T-cell (primary cell): ENCODE measurements at regions not wholly inside any gene's neighbourhood (a gene's known extent, or its start where the extent isn't known, plus 50 kb on each side); places are given as distances from the start of the nearest gene placed in this dataset.

ENCODE experiments used
- ATAC-seq, 4 experiments: fragments of 200-7000 bp in 3 of 4; fragments of 150-1000 bp in 1 of 4; cut with Tn5 transposase; replicated peaks in 1 of 4; 1 replicate in 3 of 4; 2 replicates in 1 of 4; pipeline ENCODE4 v1.10.0; 2021; ENCODE audit warnings: moderate library complexity in 3 of 4, mild to moderate bottlenecking in 2 of 4, moderate number of reproducible peaks in 1 of 4
- CTCF ChIA-PET, 2 donors: fragments of 300-600 bp; sonication (Branson Sonifier 250); formaldehyde crosslinking; loops; one replicate each; lab custom pipeline; 2022; ENCODE audit warnings: antibody characterized with exemption in 2 of 2; lab: Charles Lee
- POLR2A ChIA-PET, 2 donors: fragments of 300-600 bp; sonication (Branson Sonifier 250); formaldehyde crosslinking; loops; one replicate each; lab custom pipeline; 2022; ENCODE audit warnings: antibody characterized with exemption in 2 of 2; lab: Charles Lee
- DNase-seq, 35 experiments: peaks; one replicate each; pipeline versions ENCODE4 v3.0.0 to v3.0.0-alpha.2; 2013 to 2023
- H3K27ac ChIP-seq: one replicate; pipeline ENCODE4 v1.5.1; 2013; ENCODE audit warnings: low read length
- H3K27me3 ChIP-seq, 2 experiments: replicated peaks in 1 of 2; 1 replicate in 1 of 2; 2 replicates in 1 of 2; pipeline versions ENCODE4 v1.6.1 to v1.7.0; 2013; ENCODE audit warnings: low read length in 1 of 2, mixed read lengths in 1 of 2; ENCODE audit not compliant: control insufficient read depth in 2 of 2, insufficient read depth in 2 of 2; ENCODE audit errors: extremely low read depth in 1 of 2
- H3K36me3 ChIP-seq, 2 donors: 1 replicate in 1 of 2; 2 replicates in 1 of 2; pipeline versions ENCODE4 v1.6.1 to v1.7.0; 2013; ENCODE audit warnings: low read length in 1 of 2; ENCODE audit not compliant: control insufficient read depth in 2 of 2, insufficient read depth in 1 of 2; ENCODE audit errors: extremely low read depth in 1 of 2
- H3K4me1 ChIP-seq, 2 experiments: 1 replicate in 1 of 2; 2 replicates in 1 of 2; pipeline versions ENCODE4 v1.6.1 to v1.7.0; 2013; ENCODE audit warnings: low read length in 2 of 2, mixed read lengths in 1 of 2; ENCODE audit not compliant: insufficient read depth in 2 of 2, control insufficient read depth in 1 of 2; ENCODE audit errors: extremely low read depth in 1 of 2
- H3K4me3 ChIP-seq, 2 donors: 1 replicate in 1 of 2; 2 replicates in 1 of 2; pipeline versions ENCODE4 v1.5.1 to v1.7.0; 2013; ENCODE audit warnings: mild to moderate bottlenecking in 2 of 2, low read length in 1 of 2, moderate library complexity in 1 of 2; ENCODE audit not compliant: control insufficient read depth in 1 of 2; ENCODE audit errors: extremely low read depth in 1 of 2
- H3K9me3 ChIP-seq: 2 replicates; pipeline ENCODE4 v1.7.0; 2013
- H3K27ac Mint-ChIP-seq, 2 donors: one replicate each; pipeline ENCODE4 v1.8.0; 2020 to 2021; ENCODE audit warnings: mild to moderate bottlenecking in 2 of 2, mixed read lengths in 2 of 2
- H3K27me3 Mint-ChIP-seq, 2 donors: one replicate each; pipeline ENCODE4 v1.8.0; 2021 to 2022; ENCODE audit warnings: mixed read lengths in 2 of 2
- H3K36me3 Mint-ChIP-seq: one replicate; pipeline ENCODE4 v1.8.0; 2021; ENCODE audit warnings: mixed read lengths
- H3K4me1 Mint-ChIP-seq, 3 donors: one replicate each; pipeline ENCODE4 v1.8.0; 2020 to 2022; ENCODE audit warnings: mixed read lengths in 3 of 3, mild to moderate bottlenecking in 1 of 3
- H3K4me3 Mint-ChIP-seq, 3 donors: one replicate each; pipeline ENCODE4 v1.8.0; 2020 to 2022; ENCODE audit warnings: mild to moderate bottlenecking in 3 of 3, mixed read lengths in 3 of 3, moderate library complexity in 3 of 3
- H3K9me3 Mint-ChIP-seq, 3 donors: one replicate each; pipeline ENCODE4 v1.8.0; 2020 to 2022; ENCODE audit warnings: mixed read lengths in 3 of 3
- WGBS: methylation state at CpG from one replicate; pipeline ENCODE4 v1.1.5; 2013; ENCODE audit warnings: missing lambda C conversion rate; ENCODE audit not compliant: insufficient coverage; 5-methylcytosine and 5-hydroxymethylcytosine counted together

DNA sequence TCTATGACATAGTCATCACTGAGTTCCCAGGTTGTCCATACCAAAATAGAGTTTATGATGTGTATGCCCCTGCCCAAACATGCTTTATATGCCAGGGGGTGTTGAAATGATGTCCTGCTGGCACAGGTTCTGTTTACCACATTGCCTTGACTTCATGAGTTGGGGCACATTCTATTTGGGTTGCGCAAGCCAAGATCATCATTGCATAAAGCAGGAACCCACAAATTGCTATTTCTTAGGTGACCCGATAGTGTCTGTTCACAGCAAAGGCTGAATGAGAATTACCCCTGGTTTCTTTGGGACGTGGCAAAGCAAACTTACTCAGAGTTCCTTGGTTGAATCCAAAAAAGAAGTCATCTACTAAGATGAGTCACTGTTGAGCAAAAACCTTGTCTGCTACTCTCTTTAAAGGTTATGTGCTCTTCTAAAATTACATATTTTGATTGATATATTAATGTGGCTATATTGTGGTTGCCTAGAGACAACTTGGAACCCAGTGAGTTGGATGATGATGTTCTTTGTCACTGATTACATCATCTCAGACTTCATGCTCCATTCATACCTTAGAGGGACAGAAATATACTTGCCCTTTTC is 912.6 kb upstream of the SOX9 start:
- H3K4me3 ChIP-seq, result no peak overlapping the region
- CTCF ChIA-PET, result no interaction called here
- ATAC-seq (no peak), DNase-seq (no peak)
- 86% methylated on average over 2 of the region's 3 CpGs for WGBS
- H3K27ac ChIP-seq, result no peak overlapping the region
- peaks cover 3% of the 10 kb centered on the region for H3K9me3 ChIP-seq
- H3K27ac Mint-ChIP-seq, result no peak overlapping the region
- H3K36me3 ChIP-seq, result no peaks in the 10 kb centered on the region
- no peaks in the 10 kb centered on the region for H3K4me1 Mint-ChIP-seq
- POLR2A ChIA-PET, result interaction anchor here in 1 of 2 donors (0.6 kb wide), 1 partner anchor 45 kb away, joined by 3 read pairs; no protein-coding TSS in a partner anchor
- no peaks in the 10 kb centered on the region for H3K27me3 Mint-ChIP-seq
- no peaks in the 10 kb centered on the region for H3K27me3 ChIP-seq
- H3K4me1 ChIP-seq, result no peaks in the 10 kb centered on the region
- H3K4me3 Mint-ChIP-seq, result no peak overlapping the region
- no peaks in the 10 kb centered on the region for H3K36me3 Mint-ChIP-seq
- peaks cover 11 to 24% (median 18%) of the 10 kb centered on the region in 3 donors for H3K9me3 Mint-ChIP-seq

- ChIA-PET POLR2A (no interaction called here), CTCF (no interaction called here)
- no peak overlapping the region for H3K27ac Mint-ChIP-seq
- no peaks in the 10 kb centered on the region for H3K36me3 ChIP-seq
- H3K4me3 ChIP-seq, result no peak overlapping the region
- no peaks in the 10 kb centered on the region for H3K4me1 Mint-ChIP-seq
- H3K36me3 Mint-ChIP-seq, result no peaks in the 10 kb centered on the region
- DNase-seq, result no peak
- no peak overlapping the region for H3K27ac ChIP-seq
- peaks cover 7 to 37% (median 26%) of the 10 kb centered on the region in 3 donors for H3K9me3 Mint-ChIP-seq
- ATAC-seq, result no peak
- no CpG with 5 or more reads among the region's 1 CpG for WGBS
- H3K4me3 Mint-ChIP-seq, result no peak overlapping the region
- no peaks in the 10 kb centered on the region for H3K9me3 ChIP-seq
- no peaks in the 10 kb centered on the region for H3K27me3 ChIP-seq
- H3K27me3 Mint-ChIP-seq, result no peaks in the 10 kb centered on the region
- H3K4me1 ChIP-seq, result no peaks in the 10 kb centered on the region
These were observed 906.9 kb upstream of the SOX9 start for GRCh38 chr17:71213936-71214335.

- H3K36me3 ChIP-seq, result no peaks in the 10 kb centered on the region
- ATAC-seq (no peak), DNase-seq (no peak)
- H3K4me3 ChIP-seq, result no peak overlapping the region
- H3K27me3 Mint-ChIP-seq, result no peaks in the 10 kb centered on the region
- POLR2A ChIA-PET, result no interaction called here
- H3K27ac Mint-ChIP-seq, result no peak overlapping the region
- CTCF ChIA-PET, result no interaction called here
- no peak overlapping the region for H3K4me3 Mint-ChIP-seq
- no peaks in the 10 kb centered on the region for H3K4me1 ChIP-seq
- no peaks in the 10 kb centered on the region for H3K4me1 Mint-ChIP-seq
- no peaks in the 10 kb centered on the region for H3K36me3 Mint-ChIP-seq
- peaks cover 8 to 33% (median 22%) of the 10 kb centered on the region in 3 donors for H3K9me3 Mint-ChIP-seq
- H3K9me3 ChIP-seq, result no peaks in the 10 kb centered on the region
- no peak overlapping the region for H3K27ac ChIP-seq
- no peaks in the 10 kb centered on the region for H3K27me3 ChIP-seq
- WGBS, result no CpG with 5 or more reads among the region's 2 CpGs
These were observed 903.1 kb upstream of the SOX9 start for GRCh38 chr17:71217769-71218168.

DNA sequence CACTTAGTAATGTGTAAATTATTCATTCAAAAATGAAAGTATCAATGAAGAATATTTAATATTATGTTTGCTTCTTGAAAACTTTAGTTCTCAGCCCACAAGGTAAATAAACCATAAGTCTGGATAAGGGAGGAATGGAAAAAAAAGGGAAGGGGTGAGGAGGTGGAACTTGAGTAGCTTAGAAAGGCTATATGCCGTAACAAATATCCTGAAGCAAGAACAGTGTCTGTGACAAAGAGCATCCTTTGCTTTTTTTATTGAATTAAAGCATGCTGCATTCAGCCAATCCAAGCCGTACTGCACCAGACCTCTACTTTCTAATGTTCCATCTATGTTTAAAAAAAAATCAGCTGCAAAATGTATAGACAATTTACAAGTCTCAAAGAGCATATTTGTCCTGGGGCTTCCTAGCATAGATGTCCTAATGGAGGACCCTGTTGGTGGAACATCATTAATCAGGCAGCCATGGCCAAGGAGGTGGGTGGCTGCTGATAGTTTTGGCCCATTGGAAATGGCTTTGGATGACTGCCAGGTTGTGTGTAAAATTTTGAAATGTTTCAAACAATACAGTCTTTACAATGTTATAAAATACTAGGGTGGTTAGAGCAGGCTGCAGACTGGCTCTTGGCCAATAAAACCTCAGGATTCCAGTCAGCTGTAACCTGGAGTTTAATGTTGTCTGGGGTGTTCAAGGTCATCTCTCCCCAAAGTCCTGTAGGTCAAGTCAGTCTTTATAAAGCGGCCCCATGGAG is 895.8 kb upstream of the SOX9 start:
- H3K36me3 ChIP-seq, result no peaks in the 10 kb centered on the region
- no peak for ATAC-seq
- no peak overlapping the region for H3K27ac ChIP-seq
- CTCF ChIA-PET, result no interaction called here
- POLR2A ChIA-PET, result no interaction called here
- 86% methylated on average over 1 of the region's 3 CpGs for WGBS
- H3K27me3 ChIP-seq, result no peaks in the 10 kb centered on the region
- Mint-ChIP-seq H3K27me3 (no peaks in the 10 kb centered on the region), H3K9me3 (peaks cover 4 to 8% (median 5%) of the 10 kb centered on the region in 3 donors), H3K4me1 (no peaks in the 10 kb centered on the region), H3K27ac (no peak overlapping the region), H3K36me3 (no peaks in the 10 kb centered on the region), H3K4me3 (no peak overlapping the region)
- no peak overlapping the region for H3K4me3 ChIP-seq
- no peak for DNase-seq
- no peaks in the 10 kb centered on the region for H3K4me1 ChIP-seq
- no peaks in the 10 kb centered on the region for H3K9me3 ChIP-seq

GRCh38 chr17:71227841-71228240 is 893.0 kb upstream of the SOX9 start:
- no peak for DNase-seq

DNA sequence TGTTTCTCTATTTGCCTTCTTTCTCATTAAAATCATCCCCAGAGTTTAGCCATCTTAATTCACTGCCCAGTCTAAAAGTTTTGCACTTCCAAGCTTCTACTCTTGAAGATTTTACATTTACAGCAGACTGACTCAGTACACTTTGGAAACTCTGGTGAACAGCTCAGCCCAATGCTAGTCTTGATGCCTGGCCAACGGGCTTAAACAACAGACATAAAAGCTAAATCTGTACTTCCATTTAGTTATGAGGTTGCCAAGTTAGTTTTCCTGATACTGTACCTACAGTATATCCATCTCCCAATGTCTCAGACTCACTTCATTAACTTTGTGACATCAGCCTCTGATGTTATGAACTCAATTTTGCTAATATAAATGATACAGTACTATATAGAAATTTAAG is 891.8 kb upstream of the SOX9 start:
- WGBS, result no CpG with 5 or more reads among the region's 1 CpG
- ATAC-seq (no peak), DNase-seq (no peak)
- no peaks in the 10 kb centered on the region for H3K27me3 ChIP-seq
- Mint-ChIP-seq H3K4me3 (no peak overlapping the region), H3K36me3 (no peaks in the 10 kb centered on the region), H3K4me1 (no peaks in the 10 kb centered on the region), H3K27me3 (no peaks in the 10 kb centered on the region), H3K27ac (no peak overlapping the region), H3K9me3 (peaks cover 6 to 15% (median 7%) of the 10 kb centered on the region in 3 donors)
- no peak overlapping the region for H3K27ac ChIP-seq
- CTCF ChIA-PET, result interaction anchor here (0.6 kb wide), 2 partner anchors 149 to 1396 kb away, joined by 3 to 6 read pairs; no protein-coding TSS in a partner anchor
- H3K4me3 ChIP-seq, result no peak overlapping the region
- POLR2A ChIA-PET, result no interaction called here
- H3K9me3 ChIP-seq, result no peaks in the 10 kb centered on the region
- no peaks in the 10 kb centered on the region for H3K4me1 ChIP-seq
- H3K36me3 ChIP-seq, result no peaks in the 10 kb centered on the region

More at GRCh38 chr17:71227841-71228240, 893.0 kb upstream of the SOX9 start:
- no peak overlapping the region for H3K4me3 Mint-ChIP-seq
- H3K36me3 ChIP-seq, result no peaks in the 10 kb centered on the region
- H3K4me3 ChIP-seq, result no peak overlapping the region
- ChIA-PET POLR2A (no interaction called here), CTCF (no interaction called here)
- no CpG with 5 or more reads among the region's 2 CpGs for WGBS
- H3K9me3 Mint-ChIP-seq, result peaks cover 3 to 10% (median 7%) of the 10 kb centered on the region in 3 donors
- H3K36me3 Mint-ChIP-seq, result no peaks in the 10 kb centered on the region
- H3K9me3 ChIP-seq, result no peaks in the 10 kb centered on the region
- no peaks in the 10 kb centered on the region for H3K27me3 ChIP-seq
- H3K4me1 Mint-ChIP-seq, result no peaks in the 10 kb centered on the region
- H3K27ac Mint-ChIP-seq, result no peak overlapping the region
- no peak overlapping the region for H3K27ac ChIP-seq
- ATAC-seq, result no peak
- H3K4me1 ChIP-seq, result no peaks in the 10 kb centered on the region
- H3K27me3 Mint-ChIP-seq, result no peaks in the 10 kb centered on the region
